GM23338 (cell line): ENCODE measurements at regions not wholly inside any gene's neighbourhood (a gene's known extent, or its start where the extent isn't known, plus 50 kb on each side); places are given as distances from the start of the nearest gene placed in this dataset.

ENCODE experiments used
- ATAC-seq: fragments of 200-7000 bp; cut with Tn5 transposase; 3 replicates; pipeline ENCODE4 v1.9.1; 2020
- DNase-seq: peaks from one replicate; pipeline ENCODE4 v3.0.0-alpha.2; 2015; ENCODE audit warnings: low spot score
- H2AFZ ChIP-seq: fragments of 200-600 bp; sonication (generic); 2 replicates; pipeline ENCODE4 v1.8.0; 2016; ENCODE audit warnings: antibody characterized with exemption, mild to moderate bottlenecking, moderate library complexity
- H3F3A ChIP-seq: fragments of 200-600 bp; sonication (generic); replicated peaks from 2 replicates; pipeline ENCODE4 v1.8.0; 2017; ENCODE audit warnings: antibody characterized with exemption, mixed run types, low read depth
- H3K27ac ChIP-seq: fragments of 200-600 bp; sonication (generic); 2 replicates; pipeline ENCODE4 v1.6.1; 2016; ENCODE audit warnings: low read depth
- H3K27me3 ChIP-seq: fragments of 200-600 bp; sonication (generic); 2 replicates; pipeline ENCODE4 v1.8.0; 2016; ENCODE audit warnings: mild to moderate bottlenecking, mixed run types, moderate library complexity; ENCODE audit not compliant: insufficient read depth
- H3K36me3 ChIP-seq: fragments of 200-600 bp; sonication (generic); 2 replicates; pipeline ENCODE4 v1.8.0; 2016; ENCODE audit warnings: mild to moderate bottlenecking; ENCODE audit not compliant: insufficient read depth
- H3K4me1 ChIP-seq: fragments of 200-600 bp; sonication (generic); 2 replicates; pipeline ENCODE4 v1.8.0; 2016; ENCODE audit warnings: mild to moderate bottlenecking, moderate library complexity; ENCODE audit not compliant: insufficient read depth
- H3K4me2 ChIP-seq: fragments of 200-600 bp; sonication (generic); 2 replicates; pipeline ENCODE4 v1.7.1; 2017; ENCODE audit warnings: mixed run types
- H3K4me3 ChIP-seq: fragments of 200-600 bp; sonication (generic); 2 replicates; pipeline ENCODE4 v1.6.1; 2016; ENCODE audit warnings: mixed run types
- H3K79me2 ChIP-seq: fragments of 200-600 bp; sonication (generic); replicated peaks from 2 replicates; pipeline ENCODE4 v1.8.0; 2017; ENCODE audit warnings: mild to moderate bottlenecking; ENCODE audit not compliant: insufficient read depth
- H3K9me2 ChIP-seq: fragments of 200-600 bp; sonication (generic); 2 replicates; pipeline ENCODE4 v1.8.0; 2017; ENCODE audit not compliant: insufficient read depth
- H4K20me1 ChIP-seq: fragments of 200-600 bp; sonication (generic); replicated peaks from 2 replicates; pipeline ENCODE4 v1.8.0; 2017; ENCODE audit warnings: mild to moderate bottlenecking; ENCODE audit not compliant: insufficient read depth
- H3K27ac Mint-ChIP-seq: 2 replicates; pipeline ENCODE4 v1.8.0; 2020; ENCODE audit warnings: inconsistent platforms, mild to moderate bottlenecking, moderate library complexity, mixed read lengths
- H3K27me3 Mint-ChIP-seq: 3 replicates; pipeline ENCODE4 v1.8.0; 2022; ENCODE audit warnings: low read depth, mild to moderate bottlenecking, moderate library complexity, mixed read lengths, inconsistent platforms; ENCODE audit not compliant: insufficient read depth, poor library complexity
- H3K36me3 Mint-ChIP-seq: 3 replicates; pipeline ENCODE4 v1.8.0; 2021; ENCODE audit warnings: low read depth, mild to moderate bottlenecking, inconsistent platforms, moderate library complexity, mixed read lengths
- H3K4me1 Mint-ChIP-seq: 3 replicates; pipeline ENCODE4 v1.8.0; 2020; ENCODE audit warnings: mild to moderate bottlenecking, inconsistent platforms, mixed read lengths
- H3K4me3 Mint-ChIP-seq: 3 replicates; pipeline ENCODE4 v1.8.0; 2021; ENCODE audit warnings: moderate library complexity, mild to moderate bottlenecking, inconsistent platforms, mixed read lengths
- H3K9me3 Mint-ChIP-seq: 3 replicates; pipeline ENCODE4 v1.8.0; 2020; ENCODE audit warnings: moderate library complexity, mild to moderate bottlenecking, inconsistent platforms, mixed read lengths
- ETS1 ChIP-seq: IDR thresholded peaks from 2 replicates; pipeline ENCODE4 v1.6.1; 2016; ENCODE audit warnings: antibody characterized with exemption
- EZH2 ChIP-seq: fragments of 200-600 bp; sonication (generic); IDR thresholded peaks from one replicate; pipeline ENCODE4 v1.8.0; 2017; ENCODE audit warnings: antibody characterized with exemption, mild to moderate bottlenecking, low read depth; ENCODE audit not compliant: unreplicated experiment
- REST ChIP-seq: IDR thresholded peaks from one replicate; pipeline ENCODE4 v1.6.1; 2018; ENCODE audit warnings: antibody characterized with exemption; ENCODE audit not compliant: unreplicated experiment
- ZNF331 ChIP-seq: fragments of 250-450 bp; sonication (Bioruptor Pico); IDR thresholded peaks from 2 replicates; pipeline ENCODE4 v1.5.0; 2020; ENCODE audit warnings: low read depth, mild to moderate bottlenecking, moderate library complexity
- ZNF462 ChIP-seq: fragments of 250-450 bp; sonication (Bioruptor Pico); IDR thresholded peaks from 2 replicates; pipeline ENCODE4 v1.5.0; 2020; ENCODE audit warnings: mild to moderate bottlenecking, moderate library complexity

GRCh38 chr9:16211946-16212345 lies 658.5 kb downstream of the BNC2 start:
- Histone ChIP-seq H3K27me3 (no peaks in the 10 kb centered on the region), H3K27ac (no peak overlapping the region), H3K36me3 (no peaks in the 10 kb centered on the region), H3K4me1 (peaks cover 8% of the 10 kb centered on the region), H3K4me3 (no peak overlapping the region), H4K20me1 (no peaks in the 10 kb centered on the region), H3K9me2 (no peaks in the 10 kb centered on the region), H2AFZ (no peak overlapping the region), H3K4me2 (no peak overlapping the region), H3F3A (no peaks in the 10 kb centered on the region), H3K79me2 (no peaks in the 10 kb centered on the region)
- peaks cover 5% of the 10 kb centered on the region for H3K4me1 Mint-ChIP-seq
- no peak overlapping the region for H3K4me3 Mint-ChIP-seq
- ATAC-seq (no peak), DNase-seq (no peak)
- peaks cover 5% of the 10 kb centered on the region for H3K27me3 Mint-ChIP-seq
- no peaks in the 10 kb centered on the region for H3K9me3 Mint-ChIP-seq
- H3K36me3 Mint-ChIP-seq: no peaks in the 10 kb centered on the region
- H3K27ac Mint-ChIP-seq: no peak overlapping the region
- TF ChIP-seq EZH2 (no peak), ZNF331 (CRISPR knock-in tag) (no peak), REST (no peak)

- Histone ChIP-seq H2AFZ (no peak overlapping the region), H3K36me3 (no peaks in the 10 kb centered on the region), H3K9me2 (no peaks in the 10 kb centered on the region), H3K79me2 (no peaks in the 10 kb centered on the region), H3K27ac (no peak overlapping the region), H3K4me3 (no peak overlapping the region), H3K4me2 (no peak overlapping the region), H3K4me1 (peaks cover 10% of the 10 kb centered on the region; the same call in 1 of the 2 replicates), H4K20me1 (no peaks in the 10 kb centered on the region), H3K27me3 (no peaks in the 10 kb centered on the region), H3F3A (no peaks in the 10 kb centered on the region)
- Mint-ChIP-seq H3K4me1 (peaks cover 6% of the 10 kb centered on the region), H3K27ac (no peak overlapping the region), H3K4me3 (no peak overlapping the region), H3K9me3 (no peaks in the 10 kb centered on the region), H3K27me3 (peaks cover 7% of the 10 kb centered on the region), H3K36me3 (no peaks in the 10 kb centered on the region)
- ATAC-seq: no peak
- DNase-seq: no peak
- TF ChIP-seq ETS1 (no peak), ZNF462 (CRISPR knock-in tag) (no peak), REST (no peak)
Measured at GRCh38 chr9:16213781-16214515, 656.5 kb downstream of the BNC2 start.
